ENCODE measurements at regions not wholly inside any gene's neighbourhood (a gene's known extent, or its start where the extent isn't known, plus 50 kb on each side); places are given as distances from the start of the nearest gene placed in this dataset.
"Not testable (repeated sequence)": the region's sequence is repeated elsewhere in the genome, so short reads cannot be mapped to it uniquely, and the experiment has no call there.

DNA sequence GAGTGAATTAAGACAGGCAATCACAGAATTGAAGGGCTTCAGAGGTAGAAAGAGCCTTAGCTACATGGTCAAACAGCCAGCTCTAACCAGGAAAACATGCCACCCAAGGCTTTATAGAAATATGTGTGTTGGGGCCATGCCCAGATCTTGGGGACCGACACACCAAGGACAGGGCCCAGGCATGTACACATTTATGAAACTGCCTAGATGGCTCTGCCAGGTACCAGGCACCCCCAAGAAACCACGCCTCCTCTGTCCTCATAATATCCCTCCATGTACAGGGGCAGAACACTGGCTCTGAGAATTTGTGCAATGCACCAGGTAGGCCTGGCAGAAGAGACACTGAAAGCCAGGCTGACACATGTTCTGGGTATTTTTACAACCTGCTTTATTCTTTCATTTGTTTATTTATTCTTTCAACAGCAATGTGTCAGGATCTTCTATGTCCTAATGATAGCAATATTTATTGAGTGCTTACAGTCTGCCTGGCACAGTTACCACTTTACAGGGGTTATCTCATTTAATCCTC lies 137.9 kb upstream of the LSM14A start:
- DNase-seq (ENCODE audit: low spot score) = no peak

DNA sequence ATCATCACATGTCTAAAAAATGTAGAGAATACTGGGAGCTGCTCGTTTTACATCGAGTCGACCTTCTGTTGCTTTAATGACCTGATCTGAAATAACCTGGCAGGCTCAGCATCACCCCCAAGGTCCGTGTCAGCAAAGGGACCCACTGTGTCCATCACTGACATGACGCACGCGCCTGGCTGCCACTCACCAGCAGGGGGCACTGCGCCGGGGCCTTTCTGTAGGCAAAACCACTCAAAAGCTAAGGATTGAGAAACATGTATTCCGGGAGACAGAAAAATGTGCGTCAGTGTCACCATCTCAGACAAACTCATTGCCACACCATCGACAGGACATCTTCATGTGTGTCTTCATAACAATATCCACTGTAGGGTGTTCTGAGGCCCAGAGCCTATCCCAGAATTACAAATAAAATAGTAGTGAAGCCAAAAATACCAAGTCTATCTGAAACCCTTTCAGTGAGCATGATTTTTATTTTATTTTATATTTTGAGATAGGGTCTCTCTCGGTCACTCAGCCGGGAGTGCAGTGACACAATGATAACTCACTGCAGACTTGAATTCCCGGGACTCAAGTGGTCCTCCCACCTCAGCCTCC lies 130.3 kb upstream of the LSM14A start:
- peak; percentile 81 for DNase-seq (ENCODE audit: low spot score)

DNA sequence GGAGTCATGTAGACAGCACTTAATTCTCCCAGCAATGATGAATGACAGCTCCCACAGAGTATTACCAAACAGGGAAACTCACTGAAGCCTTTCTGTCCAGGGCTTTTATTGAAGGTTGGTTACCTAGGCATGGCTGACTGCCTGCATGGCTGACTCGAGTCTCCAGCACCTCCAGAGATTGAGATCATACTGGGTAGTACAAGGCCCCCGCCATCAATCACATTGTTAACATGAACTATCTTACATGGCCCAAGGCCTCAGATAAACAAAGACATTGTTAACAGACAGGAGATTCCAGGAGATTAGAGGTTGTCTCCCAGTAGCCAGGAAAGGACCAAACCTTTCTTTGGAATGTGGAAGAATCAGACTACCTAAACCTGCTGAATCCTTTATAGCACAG lies 128.3 kb upstream of the LSM14A start:
- no peak for DNase-seq (ENCODE audit: low spot score)

DNA sequence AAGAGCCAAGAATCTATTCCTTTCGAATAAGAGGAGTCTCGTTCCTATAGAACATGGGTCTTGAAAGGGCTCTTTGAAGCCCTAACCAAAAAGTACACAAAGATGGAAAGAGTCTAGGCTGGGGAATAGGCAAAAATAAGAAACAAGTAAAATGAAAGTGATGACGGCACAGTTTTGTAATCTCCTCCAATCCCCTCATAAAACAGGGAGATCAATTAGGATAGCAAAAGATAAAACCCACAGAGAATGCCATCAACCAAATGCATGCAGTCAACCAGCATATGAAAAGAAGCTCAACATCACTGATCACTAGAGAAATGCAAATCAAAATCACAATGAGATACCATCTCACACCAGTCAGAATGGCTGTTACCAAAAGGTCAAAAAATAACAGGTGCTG lies 122.4 kb upstream of the LSM14A start:
- DNase-seq (ENCODE audit: low spot score) = no peak

DNA sequence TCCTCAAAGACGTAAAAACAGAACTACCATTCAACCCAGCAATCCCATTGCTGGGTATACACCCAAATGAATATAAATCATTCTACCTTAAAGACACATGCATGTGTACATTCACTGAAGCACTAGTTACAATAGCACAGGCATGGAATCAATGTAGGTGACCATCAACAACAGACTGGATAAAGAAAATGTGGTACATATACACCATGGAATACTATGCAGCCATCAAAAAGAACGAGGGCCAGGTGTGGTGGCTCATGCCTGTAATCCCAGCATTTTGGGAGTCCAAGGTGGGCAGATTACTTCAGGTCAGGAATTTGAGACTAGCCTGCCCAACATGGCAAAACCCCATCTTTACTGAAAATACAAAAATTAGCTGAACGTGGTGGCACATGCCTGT lies 121.9 kb upstream of the LSM14A start:
- not testable (repeated sequence) for DNase-seq (ENCODE audit: low spot score)

DNA sequence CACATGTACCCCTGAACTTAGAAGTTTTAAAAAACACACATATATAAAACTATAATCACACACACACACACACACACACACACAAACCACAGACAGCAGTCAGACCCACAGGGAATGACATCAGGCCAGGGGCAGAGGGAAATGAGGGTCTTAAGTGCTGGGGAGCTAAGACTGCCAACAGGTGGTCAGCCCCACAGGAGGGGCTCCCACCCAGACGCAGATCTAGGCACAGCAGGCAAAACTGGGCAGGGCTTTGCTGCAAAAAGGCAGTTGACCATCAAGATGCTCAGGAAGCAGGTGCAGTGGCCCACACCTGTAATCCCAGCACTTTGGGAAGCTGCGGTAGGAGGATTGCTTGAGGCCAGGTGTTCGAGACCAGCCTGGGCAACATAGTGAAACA lies 121.0 kb upstream of the LSM14A start:
- DNase-seq (ENCODE audit: low spot score) = no peak

DNA sequence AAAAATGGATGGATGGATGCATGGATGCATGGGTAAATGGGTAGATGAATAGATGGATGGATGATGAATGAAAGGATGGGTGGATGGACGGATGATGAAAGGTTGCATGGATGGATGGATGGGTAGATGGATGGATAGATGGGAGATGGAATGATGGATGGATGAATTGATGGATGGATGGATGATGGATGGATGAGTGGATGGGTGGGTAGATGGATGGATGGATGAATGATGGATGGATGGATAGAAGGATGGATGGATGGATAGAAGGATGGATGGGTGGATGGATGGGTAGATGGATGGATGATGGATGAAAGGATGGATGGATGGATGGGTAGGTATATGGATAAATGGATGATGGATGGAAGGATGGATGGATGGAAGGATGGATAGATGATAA lies 115.1 kb upstream of the LSM14A start:
- DNase-seq (ENCODE audit: low spot score) = no peak

DNA sequence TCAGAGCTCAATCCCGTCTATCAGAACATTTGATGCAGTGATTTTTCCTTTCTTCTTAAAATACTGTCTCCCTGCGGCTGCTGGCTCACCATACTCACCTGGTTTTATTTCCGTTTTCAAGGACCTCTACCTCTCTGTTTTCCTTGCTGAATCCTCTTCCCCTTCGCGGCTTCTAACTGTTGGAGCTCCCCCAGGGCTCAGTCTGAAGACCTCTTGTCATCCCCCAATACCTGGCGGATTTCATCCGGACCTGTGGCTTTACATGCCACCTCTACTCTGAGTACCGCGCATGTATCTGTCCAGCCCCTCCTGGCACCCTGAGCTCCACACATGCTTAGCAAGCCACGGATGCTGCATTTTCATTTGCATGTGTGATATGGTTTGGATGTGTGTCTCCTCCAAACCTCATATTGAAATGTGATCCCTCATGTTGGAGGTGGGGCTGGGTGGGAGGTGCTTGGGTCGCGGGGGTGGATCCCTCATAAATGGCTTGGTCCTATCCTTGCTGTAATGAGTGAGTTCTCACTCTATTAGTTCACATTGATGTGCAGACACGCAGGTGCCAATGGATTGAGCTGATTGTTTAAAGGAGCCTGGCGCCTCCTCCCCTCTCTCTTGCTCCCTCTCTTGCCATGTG lies 106.2 kb upstream of the LSM14A start:
- no peak for DNase-seq (ENCODE audit: low spot score)

DNA sequence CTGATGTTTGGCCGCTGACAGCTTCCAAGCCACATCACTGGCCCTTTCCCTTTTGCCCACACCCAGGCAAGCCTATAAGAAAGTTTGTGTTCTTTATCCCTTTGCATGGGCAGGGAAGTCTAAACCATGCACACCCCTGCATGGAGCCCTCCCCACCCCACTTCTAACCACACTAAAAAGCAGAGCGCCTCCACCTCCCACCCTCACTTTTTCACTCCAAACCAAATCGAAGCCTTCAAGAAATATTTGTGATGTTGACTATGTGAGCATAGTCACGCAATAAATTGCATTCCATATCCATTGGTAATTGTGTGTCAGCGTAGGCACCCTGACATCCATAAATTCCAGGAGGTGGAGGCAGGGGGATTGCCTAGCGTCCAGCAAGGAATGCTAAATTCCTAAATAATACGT lies 104.4 kb upstream of the LSM14A start:
- DNase-seq (ENCODE audit: low spot score) = no peak

DNA sequence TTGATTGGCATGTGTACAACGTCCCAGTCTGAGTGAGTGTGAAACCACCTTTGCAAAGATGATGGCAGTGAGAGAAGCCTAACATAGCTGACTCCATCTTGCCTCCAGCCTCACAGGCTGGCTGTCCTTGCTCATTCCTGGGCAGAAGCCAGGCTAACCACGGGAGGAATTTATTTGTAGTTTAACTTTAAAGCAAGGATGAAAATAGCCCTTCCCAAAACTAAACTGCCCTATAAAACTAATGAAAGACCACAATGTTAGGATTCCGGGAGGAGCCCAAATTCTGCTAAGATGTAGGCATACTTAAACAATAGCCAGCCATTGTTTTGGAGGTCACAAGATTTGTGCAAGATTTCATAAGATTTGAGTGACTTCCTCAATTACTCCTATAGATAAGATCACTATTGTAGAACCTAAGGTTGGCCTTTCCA lies 96.6 kb upstream of the LSM14A start:
- DNase-seq (ENCODE audit: low spot score) = no peak

DNA sequence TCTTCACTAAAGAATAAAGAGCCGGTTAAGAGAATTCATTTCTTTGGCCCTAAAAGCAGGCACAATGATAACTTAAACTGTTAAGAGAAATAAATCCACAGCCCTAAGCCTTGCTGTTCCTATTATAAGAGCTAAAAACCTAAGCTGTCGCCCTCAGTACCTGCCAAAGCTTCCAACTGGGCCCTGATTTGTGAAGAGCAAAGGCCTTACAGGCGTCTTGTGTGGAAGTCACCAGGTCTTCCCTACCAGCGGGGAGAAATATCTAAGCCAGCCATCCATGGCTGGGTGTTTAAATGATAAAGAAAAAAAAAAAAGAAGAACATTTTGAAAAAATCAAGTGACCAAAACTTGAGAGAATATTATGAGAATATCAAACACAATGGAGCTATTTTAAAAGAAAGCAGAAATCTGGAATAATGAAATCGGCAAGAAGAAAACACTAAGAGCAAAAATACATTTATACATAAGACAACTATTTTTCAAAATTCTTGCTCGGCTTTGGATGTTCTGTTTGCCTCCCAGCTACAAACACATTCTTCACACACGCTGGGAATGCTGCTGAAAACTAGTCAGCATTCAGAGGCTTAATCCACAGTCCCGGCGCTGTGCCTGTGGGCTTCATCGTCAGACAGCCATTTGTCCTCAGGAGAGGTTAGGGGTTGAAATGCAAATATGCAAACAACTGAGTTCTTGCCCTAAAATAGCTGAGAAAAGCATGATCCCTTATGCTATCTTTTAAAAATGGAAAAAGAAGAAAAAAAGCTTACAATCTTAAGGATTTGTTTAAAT lies 89.8 kb upstream of the LSM14A start:
- DNase-seq (ENCODE audit: low spot score) = no peak

DNA sequence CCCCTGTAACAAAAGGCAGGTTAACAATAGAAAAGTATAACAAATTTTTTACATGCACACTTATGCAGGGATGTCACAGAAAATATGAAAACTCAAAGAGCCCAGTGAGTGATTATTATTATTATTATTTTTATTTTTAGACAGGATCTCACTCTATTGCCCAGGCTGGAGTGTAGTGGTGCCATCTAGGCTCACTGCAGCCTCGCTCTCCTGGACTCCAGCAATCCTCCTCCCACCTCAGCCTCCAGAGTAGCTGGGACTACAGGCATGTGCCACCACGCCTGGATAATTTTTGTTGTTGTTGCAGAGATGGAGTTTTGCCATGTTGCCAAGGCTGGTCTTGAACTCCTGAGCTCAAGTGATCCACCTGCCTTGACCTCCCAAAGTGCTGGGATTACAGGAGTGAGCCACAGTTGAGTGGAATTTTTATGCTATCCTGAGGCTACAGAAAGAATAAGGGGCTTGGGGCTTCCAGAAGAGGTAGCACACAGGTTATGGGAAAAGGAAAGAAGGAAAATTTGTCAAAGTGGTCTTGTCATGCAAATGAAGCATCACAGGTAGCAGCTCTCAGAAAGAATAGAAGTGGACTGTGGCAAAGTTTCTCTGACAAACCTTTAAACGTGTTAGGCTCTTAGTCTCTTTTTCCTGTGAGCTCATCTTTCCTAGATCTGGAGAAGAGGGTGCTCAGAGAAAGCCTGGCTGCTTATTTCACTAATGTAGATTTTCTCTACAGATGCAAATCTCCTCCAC lies 87.7 kb upstream of the LSM14A start:
- DNase-seq (ENCODE audit: low spot score) = no peak

DNA sequence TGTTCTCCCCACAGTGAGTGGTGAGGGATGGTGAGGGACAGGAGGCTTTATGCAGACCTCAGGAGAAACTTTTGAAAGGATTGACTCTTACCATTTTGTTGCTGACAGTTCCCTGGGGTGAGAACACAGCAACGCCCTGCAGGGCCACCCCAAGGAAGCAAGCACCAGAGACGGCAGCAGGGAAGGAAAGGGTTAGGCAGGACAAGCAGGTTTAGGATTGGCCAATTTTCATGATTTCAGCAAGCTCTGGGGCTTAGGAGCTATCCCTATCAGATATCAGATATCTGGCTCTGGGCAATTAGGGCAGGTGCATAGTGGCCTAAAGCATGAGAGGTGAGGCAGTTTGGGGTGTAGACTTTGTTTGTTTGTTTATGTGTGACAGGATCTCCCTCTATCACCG lies 87.0 kb upstream of the LSM14A start:
- no peak for DNase-seq (ENCODE audit: low spot score)

DNA sequence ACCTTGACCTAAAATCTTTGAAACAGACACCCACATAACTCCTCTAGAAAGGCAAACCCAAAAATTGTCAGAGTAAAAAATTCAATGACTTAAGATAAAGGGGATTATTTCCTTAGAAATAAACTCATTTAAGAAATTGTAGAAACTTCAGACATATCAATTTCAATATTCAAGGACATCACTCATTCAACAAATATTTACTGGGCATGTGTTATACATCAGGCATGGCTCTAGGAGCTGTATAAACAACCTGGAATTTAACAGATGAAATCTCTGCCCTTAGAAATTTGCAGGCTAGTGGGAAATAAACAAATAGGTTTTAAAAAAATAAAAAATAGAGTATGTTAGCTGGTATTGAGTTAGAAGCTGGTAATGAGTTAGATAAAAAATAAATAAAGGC lies 84.0 kb upstream of the LSM14A start:
- no peak for DNase-seq (ENCODE audit: low spot score)

DNA sequence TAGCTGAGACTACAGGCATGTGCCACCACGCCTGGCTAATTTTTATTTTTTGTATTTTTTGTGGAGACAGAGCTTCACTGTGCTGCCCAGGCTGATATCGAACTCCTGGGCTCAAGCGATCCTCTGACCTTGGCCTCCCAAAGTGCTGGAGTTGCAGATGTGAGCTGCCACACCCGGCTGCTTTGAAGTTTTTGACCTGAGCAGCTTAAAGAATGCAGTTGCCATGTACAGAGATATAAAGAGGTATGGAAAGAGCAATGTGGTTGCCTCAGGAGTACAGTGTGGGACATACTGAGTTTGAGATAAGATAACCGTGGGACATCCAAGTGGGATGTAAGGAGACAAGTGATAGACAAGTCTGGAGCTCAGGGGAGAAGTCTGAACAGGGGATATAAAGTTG lies 82.7 kb upstream of the LSM14A start:
- DNase-seq (ENCODE audit: low spot score) = no peak

DNA sequence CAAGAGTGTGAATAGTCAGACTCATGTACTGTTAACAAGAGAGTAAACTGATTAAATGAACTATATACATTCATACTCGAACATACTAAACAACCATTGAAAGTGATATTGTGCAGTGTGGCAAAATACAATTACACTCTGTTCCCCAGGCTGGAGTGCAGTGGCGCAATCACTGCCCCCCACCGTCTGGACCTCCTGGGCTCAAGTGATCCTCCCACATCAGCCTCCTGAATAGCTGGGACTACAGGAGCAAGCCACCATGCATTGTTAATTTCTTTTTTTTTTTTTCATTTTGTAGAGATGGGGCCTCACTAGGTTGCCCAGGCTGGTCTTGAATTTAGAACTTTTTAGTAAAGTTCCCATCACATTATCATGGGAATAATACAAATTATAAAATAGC lies 77.3 kb upstream of the LSM14A start:
- DNase-seq (ENCODE audit: low spot score) = no peak

DNA sequence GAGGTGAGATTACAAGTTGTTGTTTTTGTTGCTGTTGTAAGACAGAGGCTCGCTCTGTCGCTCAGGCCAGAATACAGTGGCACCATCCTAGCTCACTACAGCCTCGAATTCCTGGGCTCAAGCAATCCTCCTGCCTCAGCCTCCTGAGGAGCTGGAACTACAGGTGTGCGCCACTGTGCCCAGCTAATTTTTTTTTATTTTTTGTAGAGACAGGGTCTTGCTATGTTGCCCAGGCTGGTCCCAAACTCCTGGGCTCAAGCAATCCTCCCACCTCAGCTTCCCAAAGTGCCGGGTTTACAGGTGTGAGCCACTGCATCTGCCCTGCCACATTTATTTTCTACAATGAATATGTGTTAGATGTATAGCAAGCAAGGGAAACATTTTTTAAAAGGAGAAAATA lies 76.9 kb upstream of the LSM14A start:
- DNase-seq (ENCODE audit: low spot score) = not testable (repeated sequence)

DNA sequence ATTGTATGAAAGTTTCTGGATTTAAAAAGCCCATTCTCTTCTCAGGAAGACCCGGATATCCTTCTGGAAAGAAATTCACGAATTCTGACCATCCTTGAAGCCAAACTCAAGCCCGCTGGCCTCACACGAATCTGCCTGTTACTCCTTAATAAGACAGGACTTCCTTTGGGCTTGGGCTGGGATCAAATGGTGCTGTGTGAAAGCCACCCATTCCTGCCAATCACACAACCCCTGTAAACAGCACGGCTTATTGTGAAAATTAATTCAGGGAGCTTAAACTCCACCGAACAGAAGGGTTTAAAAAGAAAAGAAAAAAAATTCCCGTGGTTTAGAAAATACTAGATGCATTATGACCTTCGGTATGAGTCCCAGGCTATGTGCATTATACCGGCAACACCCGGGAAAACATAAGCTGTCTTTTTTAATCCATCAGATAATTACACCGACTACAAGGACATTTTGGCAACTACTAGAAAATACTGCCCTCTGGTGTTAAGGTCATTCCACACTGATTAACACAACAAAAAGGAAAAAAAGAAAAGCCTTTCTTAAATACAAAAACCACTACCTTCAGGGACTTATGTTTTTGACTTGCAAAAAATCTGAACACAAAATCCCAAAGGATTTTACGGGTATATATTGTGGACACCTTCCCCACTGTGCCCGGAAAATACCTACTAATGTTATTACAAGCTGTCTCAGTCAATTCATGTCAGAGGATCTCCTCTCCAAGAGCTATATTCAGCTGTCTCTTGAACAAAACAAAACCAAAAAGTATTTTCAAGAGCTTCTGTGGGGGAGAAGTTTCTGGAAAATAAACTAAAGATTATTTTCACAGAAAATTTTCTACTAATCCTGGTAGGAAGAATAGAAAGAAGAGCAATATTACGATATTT lies 76.0 kb upstream of the LSM14A start:
- peak; percentile 77 for DNase-seq (ENCODE audit: low spot score)

DNA sequence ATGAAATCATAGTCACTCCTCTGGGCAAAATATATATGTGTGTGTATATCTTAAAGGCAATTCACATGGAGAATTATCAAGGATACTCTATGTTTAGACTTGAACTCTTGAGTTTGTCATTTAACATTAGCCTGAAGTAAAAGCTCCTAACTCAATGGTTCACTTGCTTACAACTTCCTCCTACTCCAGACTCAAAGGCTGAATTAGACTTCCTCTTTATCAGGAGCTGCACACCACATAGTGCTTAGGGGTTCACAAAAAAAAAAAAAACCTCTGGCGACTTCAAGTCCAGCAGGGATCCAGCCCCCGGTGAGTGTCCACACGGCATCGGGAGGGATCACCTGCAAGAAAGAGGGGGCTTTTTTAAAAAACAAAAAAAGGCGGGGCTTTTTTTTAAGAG lies 68.2 kb upstream of the LSM14A start:
- DNase-seq (ENCODE audit: low spot score) = no peak

DNA sequence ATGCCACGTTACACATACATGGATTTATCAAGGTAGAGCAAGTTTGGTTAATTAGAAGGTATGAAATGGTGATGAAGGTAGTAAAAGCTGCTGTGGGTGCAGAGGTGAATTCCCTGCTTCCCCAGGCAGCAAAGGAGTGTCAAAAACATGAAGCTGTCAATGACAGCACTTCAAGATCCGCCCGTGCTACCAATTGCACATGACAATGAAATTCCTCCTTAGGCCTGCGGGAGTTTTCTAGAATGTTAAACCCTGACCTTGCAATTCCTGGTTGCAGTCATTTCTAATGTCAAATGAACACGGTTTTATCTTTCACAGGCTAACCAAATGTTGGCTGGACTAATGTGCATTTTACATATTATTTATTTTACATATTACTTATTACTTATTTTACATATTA lies 67.7 kb upstream of the LSM14A start:
- DNase-seq (ENCODE audit: low spot score) = no peak

DNA sequence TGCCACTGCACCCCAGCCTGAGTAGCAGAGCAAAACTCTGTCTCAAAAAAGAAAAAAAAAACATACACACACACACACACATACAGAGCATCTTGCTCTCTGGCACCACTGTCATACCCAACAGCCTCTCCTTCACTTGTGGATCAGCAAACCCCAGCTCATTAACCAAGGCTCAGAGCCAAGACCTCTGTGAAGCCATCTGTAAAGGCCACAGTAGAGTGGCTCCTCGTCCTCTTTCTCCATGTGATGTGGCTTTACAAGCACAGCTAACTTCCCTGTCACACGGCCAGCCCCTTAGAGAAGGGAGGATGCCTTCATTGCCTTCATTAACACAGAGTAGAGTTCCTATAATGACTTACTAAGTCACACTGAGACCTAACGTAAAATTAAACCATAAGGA lies 62.7 kb upstream of the LSM14A start:
- DNase-seq (ENCODE audit: low spot score) = no peak
